ENCODE measurements at regions not wholly inside any gene's neighbourhood (a gene's known extent, or its start where the extent isn't known, plus 50 kb on each side); places are given as distances from the start of the nearest gene placed in this dataset.

- TF ChIP-seq POLR2AphosphoS5 (IDR thresholded peaks at IDR 0.05; ENCODE audit: low read depth, low read length) (no peak), TAF1 (IDR thresholded peaks at IDR 0.05; ENCODE audit: borderline replicate concordance, insufficient read depth, low read length) (no peak), REST (IDR thresholded peaks at IDR 0.05; ENCODE audit: insufficient read depth in 1 of 2, low read depth in 2 of 2, low read length in 2 of 2) (no peak), SIN3A (IDR thresholded peaks at IDR 0.05; ENCODE audit: borderline replicate concordance, insufficient read depth, low read length) (no peak), FOXP2 (optimal IDR thresholded peaks at IDR 0.05; ENCODE audit: borderline replicate concordance, extremely low read depth, extremely low read length, insufficient read depth) (no peak)
Measured at GRCh38 chr11:8800520-8801110, 110.4 kb upstream of the AKIP1 start.

DNA sequence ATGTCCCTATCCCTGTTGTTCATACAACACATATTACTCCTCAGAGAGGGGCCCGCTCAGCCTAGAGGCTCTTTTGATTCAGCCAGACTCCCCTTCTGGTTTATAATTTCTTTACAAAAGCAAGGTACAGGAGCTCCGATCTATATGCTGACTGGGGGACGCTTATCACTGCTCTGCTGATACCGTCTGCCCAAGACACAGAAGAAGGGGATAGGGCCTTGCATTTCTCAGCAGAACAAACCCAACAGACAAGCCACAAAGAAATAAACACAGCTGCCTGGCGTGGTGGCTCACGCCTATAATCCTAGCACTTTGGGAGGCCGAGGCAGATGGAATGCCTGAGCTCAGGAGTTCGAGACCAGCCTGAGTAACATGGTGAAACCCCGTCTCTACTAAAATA lies 109.9 kb upstream of the AKIP1 start:
- TF ChIP-seq POLR2AphosphoS5 (IDR thresholded peaks at IDR 0.05; ENCODE audit: low read depth, low read length) (no peak), REST (IDR thresholded peaks at IDR 0.05; ENCODE audit: insufficient read depth in 1 of 2, low read depth in 2 of 2, low read length in 2 of 2) (no peak), SIN3A (IDR thresholded peaks at IDR 0.05; ENCODE audit: borderline replicate concordance, insufficient read depth, low read length) (no peak)

GRCh38 chr11:8802251-8802650 lies 108.7 kb upstream of the AKIP1 start:
- TF ChIP-seq SIN3A (IDR thresholded peaks at IDR 0.05; ENCODE audit: borderline replicate concordance, insufficient read depth, low read length), result no peak
- no peak for TF ChIP-seq FOXP2 (optimal IDR thresholded peaks at IDR 0.05; ENCODE audit: borderline replicate concordance, extremely low read depth, extremely low read length, insufficient read depth)
- no peak for TF ChIP-seq POLR2AphosphoS5 (IDR thresholded peaks at IDR 0.05; ENCODE audit: low read depth, low read length)
- no peak for TF ChIP-seq TAF1 (IDR thresholded peaks at IDR 0.05; ENCODE audit: borderline replicate concordance, insufficient read depth, low read length)
- TF ChIP-seq REST (IDR thresholded peaks at IDR 0.05; ENCODE audit: insufficient read depth in 1 of 2, low read depth in 2 of 2, low read length in 2 of 2), result no peak

- TF ChIP-seq POLR2AphosphoS5 (IDR thresholded peaks at IDR 0.05; ENCODE audit: low read depth, low read length) (no peak), FOXP2 (optimal IDR thresholded peaks at IDR 0.05; ENCODE audit: borderline replicate concordance, extremely low read depth, extremely low read length, insufficient read depth) (no peak), REST (IDR thresholded peaks at IDR 0.05; ENCODE audit: insufficient read depth in 1 of 2, low read depth in 2 of 2, low read length in 2 of 2) (no peak), SIN3A (IDR thresholded peaks at IDR 0.05; ENCODE audit: borderline replicate concordance, insufficient read depth, low read length) (no peak), TAF1 (IDR thresholded peaks at IDR 0.05; ENCODE audit: borderline replicate concordance, insufficient read depth, low read length) (no peak)
Measured at GRCh38 chr11:8803973-8804372, 107.0 kb upstream of the AKIP1 start.

GRCh38 chr11:8805296-8805695 lies 105.7 kb upstream of the AKIP1 start:
- TF ChIP-seq TAF1 (IDR thresholded peaks at IDR 0.05; ENCODE audit: borderline replicate concordance, insufficient read depth, low read length) (no peak), FOXP2 (optimal IDR thresholded peaks at IDR 0.05; ENCODE audit: borderline replicate concordance, extremely low read depth, extremely low read length, insufficient read depth) (no peak), POLR2AphosphoS5 (IDR thresholded peaks at IDR 0.05; ENCODE audit: low read depth, low read length) (no peak), REST (IDR thresholded peaks at IDR 0.05; ENCODE audit: insufficient read depth in 1 of 2, low read depth in 2 of 2, low read length in 2 of 2) (no peak)
